ENCODE measurements at regions not wholly inside any gene's neighbourhood (a gene's known extent, or its start where the extent isn't known, plus 50 kb on each side); places are given as distances from the start of the nearest gene placed in this dataset.

GRCh38 chr10:110355141-110355831 lies 50.6 kb upstream of the SMNDC1 start:
- H4K20me1 ChIP-seq (replicated peaks; ENCODE audit: insufficient read depth): no peaks in the 10 kb centered on the region
- no peak overlapping the region for H3K4me3 Mint-ChIP-seq
- no peaks in the 10 kb centered on the region for H3K36me3 ChIP-seq (ENCODE audit: insufficient read depth)
- no peaks in the 10 kb centered on the region for H3K9me2 ChIP-seq (ENCODE audit: insufficient read depth)
- ATAC-seq (no peak), DNase-seq (ENCODE audit: low spot score) (no peak)
- H3K4me3 ChIP-seq: no peak overlapping the region
- H3K27me3 Mint-ChIP-seq (ENCODE audit: insufficient read depth, low read depth, poor library complexity): peaks cover 11% of the 10 kb centered on the region
- H3K27me3 ChIP-seq (ENCODE audit: insufficient read depth): no peaks in the 10 kb centered on the region
- H2AFZ ChIP-seq: no peak overlapping the region
- H3K4me2 ChIP-seq: no peak overlapping the region
- H3K27ac ChIP-seq (ENCODE audit: low read depth): no peak overlapping the region
- H3F3A ChIP-seq (replicated peaks; ENCODE audit: low read depth): no peaks in the 10 kb centered on the region
- peaks cover 49% of the 10 kb centered on the region for H3K4me1 Mint-ChIP-seq
- H3K36me3 Mint-ChIP-seq (ENCODE audit: low read depth): no peaks in the 10 kb centered on the region; the same call in 2 of the 3 replicates
- H3K9me3 Mint-ChIP-seq: no peaks in the 10 kb centered on the region; the same call in 2 of the 3 replicates
- no peaks in the 10 kb centered on the region for H3K79me2 ChIP-seq (replicated peaks; ENCODE audit: insufficient read depth)
- peaks cover 25% of the 10 kb centered on the region for H3K4me1 ChIP-seq (ENCODE audit: insufficient read depth)
- no peak overlapping the region for H3K27ac Mint-ChIP-seq
- TF ChIP-seq STAT1 (IDR thresholded peaks at IDR 0.05; ENCODE audit: unreplicated experiment): no peak
- no peak for TF ChIP-seq ZNF114 (CRISPR knock-in tag; IDR thresholded peaks at IDR 0.05)
- no peak for TF ChIP-seq JUNB (IDR thresholded peaks at IDR 0.05; ENCODE audit: unreplicated experiment)
- no peak for TF ChIP-seq CREB1 (CRISPR knock-in tag; IDR thresholded peaks at IDR 0.05; ENCODE audit: low read depth)
- TF ChIP-seq EZH2 (IDR thresholded peaks at IDR 0.05; ENCODE audit: low read depth, unreplicated experiment): no peak
- TF ChIP-seq NANOG (IDR thresholded peaks at IDR 0.05; ENCODE audit: borderline replicate concordance): no peak
- TF ChIP-seq POLR2AphosphoS5 (IDR thresholded peaks at IDR 0.05; ENCODE audit: low read depth): no peak
- TF ChIP-seq, protein P1, sequence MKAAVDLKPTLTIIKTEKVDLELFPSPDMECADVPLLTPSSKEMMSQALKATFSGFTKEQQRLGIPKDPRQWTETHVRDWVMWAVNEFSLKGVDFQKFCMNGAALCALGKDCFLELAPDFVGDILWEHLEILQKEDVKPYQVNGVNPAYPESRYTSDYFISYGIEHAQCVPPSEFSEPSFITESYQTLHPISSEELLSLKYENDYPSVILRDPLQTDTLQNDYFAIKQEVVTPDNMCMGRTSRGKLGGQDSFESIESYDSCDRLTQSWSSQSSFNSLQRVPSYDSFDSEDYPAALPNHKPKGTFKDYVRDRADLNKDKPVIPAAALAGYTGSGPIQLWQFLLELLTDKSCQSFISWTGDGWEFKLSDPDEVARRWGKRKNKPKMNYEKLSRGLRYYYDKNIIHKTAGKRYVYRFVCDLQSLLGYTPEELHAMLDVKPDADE (IDR thresholded peaks at IDR 0.05): no peak
- no peak for TF ChIP-seq CTCF (conservative IDR thresholded peaks at IDR 0.05; ENCODE audit: low read depth in 2 of 2)
- TF ChIP-seq, protein P2, sequence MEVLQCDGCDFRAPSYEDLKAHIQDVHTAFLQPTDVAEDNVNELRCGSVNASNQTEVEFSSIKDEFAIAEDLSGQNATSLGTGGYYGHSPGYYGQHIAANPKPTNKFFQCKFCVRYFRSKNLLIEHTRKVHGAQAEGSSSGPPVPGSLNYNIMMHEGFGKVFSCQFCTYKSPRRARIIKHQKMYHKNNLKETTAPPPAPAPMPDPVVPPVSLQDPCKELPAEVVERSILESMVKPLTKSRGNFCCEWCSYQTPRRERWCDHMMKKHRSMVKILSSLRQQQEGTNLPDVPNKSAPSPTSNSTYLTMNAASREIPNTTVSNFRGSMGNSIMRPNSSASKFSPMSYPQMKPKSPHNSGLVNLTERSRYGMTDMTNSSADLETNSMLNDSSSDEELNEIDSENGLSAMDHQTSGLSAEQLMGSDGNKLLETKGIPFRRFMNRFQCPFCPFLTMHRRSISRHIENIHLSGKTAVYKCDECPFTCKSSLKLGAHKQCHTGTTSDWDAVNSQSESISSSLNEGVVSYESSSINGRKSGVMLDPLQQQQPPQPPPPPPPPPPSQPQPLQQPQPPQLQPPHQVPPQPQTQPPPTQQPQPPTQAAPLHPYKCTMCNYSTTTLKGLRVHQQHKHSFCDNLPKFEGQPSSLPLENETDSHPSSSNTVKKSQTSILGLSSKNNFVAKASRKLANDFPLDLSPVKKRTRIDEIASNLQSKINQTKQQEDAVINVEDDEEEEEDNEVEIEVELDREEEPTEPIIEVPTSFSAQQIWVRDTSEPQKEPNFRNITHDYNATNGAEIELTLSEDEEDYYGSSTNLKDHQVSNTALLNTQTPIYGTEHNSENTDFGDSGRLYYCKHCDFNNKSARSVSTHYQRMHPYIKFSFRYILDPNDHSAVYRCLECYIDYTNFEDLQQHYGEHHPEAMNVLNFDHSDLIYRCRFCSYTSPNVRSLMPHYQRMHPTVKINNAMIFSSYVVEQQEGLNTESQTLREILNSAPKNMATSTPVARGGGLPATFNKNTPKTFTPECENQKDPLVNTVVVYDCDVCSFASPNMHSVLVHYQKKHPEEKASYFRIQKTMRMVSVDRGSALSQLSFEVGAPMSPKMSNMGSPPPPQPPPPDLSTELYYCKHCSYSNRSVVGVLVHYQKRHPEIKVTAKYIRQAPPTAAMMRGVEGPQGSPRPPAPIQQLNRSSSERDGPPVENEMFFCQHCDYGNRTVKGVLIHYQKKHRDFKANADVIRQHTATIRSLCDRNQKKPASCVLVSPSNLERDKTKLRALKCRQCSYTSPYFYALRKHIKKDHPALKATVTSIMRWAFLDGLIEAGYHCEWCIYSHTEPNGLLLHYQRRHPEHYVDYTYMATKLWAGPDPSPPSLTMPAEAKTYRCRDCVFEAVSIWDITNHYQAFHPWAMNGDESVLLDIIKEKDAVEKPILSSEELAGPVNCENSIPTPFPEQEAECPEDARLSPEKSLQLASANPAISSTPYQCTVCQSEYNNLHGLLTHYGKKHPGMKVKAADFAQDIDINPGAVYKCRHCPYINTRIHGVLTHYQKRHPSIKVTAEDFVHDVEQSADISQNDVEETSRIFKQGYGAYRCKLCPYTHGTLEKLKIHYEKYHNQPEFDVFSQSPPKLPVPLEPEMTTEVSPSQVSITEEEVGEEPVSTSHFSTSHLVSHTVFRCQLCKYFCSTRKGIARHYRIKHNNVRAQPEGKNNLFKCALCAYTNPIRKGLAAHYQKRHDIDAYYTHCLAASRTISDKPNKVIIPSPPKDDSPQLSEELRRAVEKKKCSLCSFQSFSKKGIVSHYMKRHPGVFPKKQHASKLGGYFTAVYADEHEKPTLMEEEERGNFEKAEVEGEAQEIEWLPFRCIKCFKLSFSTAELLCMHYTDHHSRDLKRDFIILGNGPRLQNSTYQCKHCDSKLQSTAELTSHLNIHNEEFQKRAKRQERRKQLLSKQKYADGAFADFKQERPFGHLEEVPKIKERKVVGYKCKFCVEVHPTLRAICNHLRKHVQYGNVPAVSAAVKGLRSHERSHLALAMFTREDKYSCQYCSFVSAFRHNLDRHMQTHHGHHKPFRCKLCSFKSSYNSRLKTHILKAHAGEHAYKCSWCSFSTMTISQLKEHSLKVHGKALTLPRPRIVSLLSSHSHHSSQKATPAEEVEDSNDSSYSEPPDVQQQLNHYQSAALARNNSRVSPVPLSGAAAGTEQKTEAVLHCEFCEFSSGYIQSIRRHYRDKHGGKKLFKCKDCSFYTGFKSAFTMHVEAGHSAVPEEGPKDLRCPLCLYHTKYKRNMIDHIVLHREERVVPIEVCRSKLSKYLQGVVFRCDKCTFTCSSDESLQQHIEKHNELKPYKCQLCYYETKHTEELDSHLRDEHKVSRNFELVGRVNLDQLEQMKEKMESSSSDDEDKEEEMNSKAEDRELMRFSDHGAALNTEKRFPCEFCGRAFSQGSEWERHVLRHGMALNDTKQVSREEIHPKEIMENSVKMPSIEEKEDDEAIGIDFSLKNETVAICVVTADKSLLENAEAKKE (CRISPR knock-in tag; IDR thresholded peaks at IDR 0.05): no peak
- TF ChIP-seq ZNF331 (CRISPR knock-in tag; IDR thresholded peaks at IDR 0.05; ENCODE audit: low read depth): no peak
- TF ChIP-seq EZH2phosphoT487 (IDR thresholded peaks at IDR 0.05; ENCODE audit: unreplicated experiment): no peak

All from GM23338 (cell line).